ENCODE measurements at regions not wholly inside any gene's neighbourhood (a gene's known extent, or its start where the extent isn't known, plus 50 kb on each side); places are given as distances from the start of the nearest gene placed in this dataset.

GRCh38 chr7:124457841-124458240 is 307.8 kb downstream of the GPR37 start:
- TF ChIP-seq CTCF (IDR thresholded peaks at IDR 0.05; ENCODE audit: extremely low read depth, missing control alignments), result no peak
- no peak for DNase-seq (ENCODE audit: low spot score)

GRCh38 chr7:124456286-124456685 is 309.3 kb downstream of the GPR37 start:
- TF ChIP-seq CTCF (IDR thresholded peaks at IDR 0.05; ENCODE audit: extremely low read depth, missing control alignments), result no peak
- DNase-seq (ENCODE audit: low spot score), result no peak

- TF ChIP-seq CTCF (IDR thresholded peaks at IDR 0.05; ENCODE audit: extremely low read depth, missing control alignments), result no peak
Observed at GRCh38 chr7:124452186-124452585, 313.4 kb downstream of the GPR37 start.

GRCh38 chr7:124449896-124450295 is 315.7 kb downstream of the GPR37 start:
- DNase-seq (ENCODE audit: low spot score), result no peak
- TF ChIP-seq CTCF (IDR thresholded peaks at IDR 0.05; ENCODE audit: extremely low read depth, missing control alignments), result no peak

More at GRCh38 chr7:124452186-124452585, 313.4 kb downstream of the GPR37 start:
- no peak for DNase-seq (ENCODE audit: low spot score)

GRCh38 chr7:124444696-124445480 is 320.7 kb downstream of the GPR37 start:
- no peak for DNase-seq (ENCODE audit: low spot score)
- no peak for TF ChIP-seq CTCF (IDR thresholded peaks at IDR 0.05; ENCODE audit: extremely low read depth, missing control alignments)

- no peak for DNase-seq (ENCODE audit: low spot score)
- no peak for TF ChIP-seq CTCF (IDR thresholded peaks at IDR 0.05; ENCODE audit: extremely low read depth, missing control alignments)
Observed at GRCh38 chr7:124443762-124444161, 321.8 kb downstream of the GPR37 start.

- DNase-seq (ENCODE audit: low spot score), result no peak
- no peak for TF ChIP-seq CTCF (IDR thresholded peaks at IDR 0.05; ENCODE audit: extremely low read depth, missing control alignments)
Observed at GRCh38 chr7:124440081-124440480, 325.5 kb downstream of the GPR37 start.
